ENCODE measurements at regions not wholly inside any gene's neighbourhood (a gene's known extent, or its start where the extent isn't known, plus 50 kb on each side); places are given as distances from the start of the nearest gene placed in this dataset.

DNA sequence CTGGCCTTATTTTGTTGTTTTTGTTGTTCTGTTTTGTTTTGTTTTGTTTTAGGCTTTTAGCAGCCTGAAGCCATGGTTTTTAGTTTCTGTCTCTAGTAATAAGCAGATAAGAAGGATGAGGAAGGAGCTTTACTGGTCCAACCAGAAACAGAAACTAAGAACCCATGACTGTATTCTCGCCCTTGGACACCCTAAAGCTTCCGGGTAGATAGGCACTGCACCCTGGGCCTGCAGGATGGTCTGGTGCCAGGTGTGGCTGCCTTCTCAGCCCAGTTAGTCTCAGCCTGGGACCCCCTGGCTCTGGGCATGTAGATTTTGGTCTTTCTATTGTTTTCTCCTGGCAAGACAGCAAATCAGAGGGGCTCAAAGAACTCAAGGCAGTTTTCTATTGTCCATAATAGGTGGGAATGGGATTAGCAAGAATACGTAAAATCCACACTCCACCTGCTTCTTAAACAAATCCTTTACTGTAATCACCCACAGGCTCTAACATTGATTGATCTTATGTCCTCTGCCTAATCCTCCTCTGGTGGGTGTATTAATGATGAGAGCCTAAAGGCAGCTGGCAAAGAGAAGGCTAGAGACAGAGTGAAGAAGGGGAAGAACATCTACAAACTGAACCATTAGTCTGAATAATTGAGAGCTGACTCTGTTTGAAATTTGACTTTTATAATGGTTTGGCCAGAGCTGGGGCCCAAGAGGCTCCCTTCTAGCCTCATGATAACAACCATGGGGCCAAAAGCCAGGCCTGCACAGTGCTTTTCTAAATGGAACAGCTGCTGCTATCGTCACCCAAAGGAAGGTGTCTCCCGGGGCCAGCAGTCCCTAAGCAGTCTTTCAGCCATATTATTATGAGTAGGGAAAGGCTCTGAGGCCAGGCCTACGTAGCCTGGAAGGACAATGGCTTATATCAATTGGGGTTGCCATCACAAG is 106.8 kb upstream of the ATP1A1 start:
- TF ChIP-seq GATA3 (IDR thresholded peaks at IDR 0.05; ENCODE audit: low read depth, low read length) = no peak
- TF ChIP-seq GATA2 (IDR thresholded peaks at IDR 0.05; ENCODE audit: low read depth, low read length) = no peak

- TF ChIP-seq GATA3 (IDR thresholded peaks at IDR 0.05; ENCODE audit: low read depth, low read length) (no peak), GATA2 (IDR thresholded peaks at IDR 0.05; ENCODE audit: low read depth, low read length) (no peak)
Observed at GRCh38 chr1:116266864-116267212, 106.2 kb upstream of the ATP1A1 start.

DNA sequence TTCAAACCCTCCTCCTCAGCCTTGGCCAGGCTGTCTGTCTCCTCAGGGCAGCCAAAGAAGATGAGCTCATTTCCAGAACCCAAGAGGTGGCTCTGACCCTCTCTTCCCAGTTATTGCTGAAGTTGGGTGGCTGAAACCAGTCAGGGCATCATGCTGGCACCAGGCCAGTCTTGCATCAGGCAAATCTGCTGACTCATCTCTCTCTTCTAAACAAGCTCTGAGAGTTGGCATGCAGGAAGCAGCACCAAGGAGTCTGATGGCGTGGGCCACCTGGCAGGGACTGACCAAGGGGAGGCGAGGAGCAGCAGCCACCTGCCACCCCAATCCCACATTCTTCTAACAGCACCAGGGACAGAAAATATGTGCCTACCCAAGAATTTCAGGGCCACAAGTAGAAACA is 104.8 kb upstream of the ATP1A1 start:
- no peak for TF ChIP-seq GATA3 (IDR thresholded peaks at IDR 0.05; ENCODE audit: low read depth, low read length)
- TF ChIP-seq GATA2 (IDR thresholded peaks at IDR 0.05; ENCODE audit: low read depth, low read length) = no peak

DNA sequence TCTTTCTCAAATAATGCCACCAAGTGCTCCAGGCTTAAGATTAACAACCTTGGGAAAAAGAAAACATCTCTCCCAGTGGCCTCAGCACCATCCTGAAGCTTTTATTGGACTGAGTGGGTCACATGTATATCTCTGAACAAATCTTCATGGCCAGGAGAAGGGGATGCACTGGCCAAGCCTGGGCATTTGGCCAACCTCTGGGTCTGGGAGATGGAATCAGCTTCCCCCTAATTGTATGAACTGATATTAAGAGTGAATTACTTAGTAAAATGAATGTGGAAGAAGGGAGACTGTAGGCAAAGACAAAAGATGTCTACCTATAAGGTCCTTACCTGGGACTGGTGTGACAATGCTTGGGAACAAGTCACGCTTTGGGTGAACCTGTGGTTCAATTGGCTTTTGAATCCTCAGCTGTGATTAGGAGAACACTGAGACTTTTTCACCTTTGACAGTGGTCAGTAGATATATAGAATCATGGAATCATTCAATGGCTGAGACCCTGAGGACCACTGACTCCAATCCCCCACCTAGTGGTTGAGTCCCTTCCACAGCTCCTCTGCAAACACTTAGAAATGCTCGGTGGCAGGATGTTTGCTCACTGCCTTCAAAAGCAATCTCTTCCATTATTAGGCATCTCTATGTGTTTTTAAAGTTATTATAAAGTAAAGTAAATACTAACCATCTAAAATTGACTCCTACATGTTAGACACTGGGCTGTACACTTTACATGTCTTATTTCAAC is 102.6 kb upstream of the ATP1A1 start:
- TF ChIP-seq GATA2 (IDR thresholded peaks at IDR 0.05; ENCODE audit: low read depth, low read length) = peak; percentile 94
- peak; percentile 87 for TF ChIP-seq GATA3 (IDR thresholded peaks at IDR 0.05; ENCODE audit: low read depth, low read length)

GRCh38 chr1:116273042-116273783 is 99.8 kb upstream of the ATP1A1 start:
- no peak for TF ChIP-seq GATA3 (IDR thresholded peaks at IDR 0.05; ENCODE audit: low read depth, low read length)
- TF ChIP-seq GATA2 (IDR thresholded peaks at IDR 0.05; ENCODE audit: low read depth, low read length) = no peak

- no peak for TF ChIP-seq GATA2 (IDR thresholded peaks at IDR 0.05; ENCODE audit: low read depth, low read length)
- TF ChIP-seq GATA3 (IDR thresholded peaks at IDR 0.05; ENCODE audit: low read depth, low read length) = no peak
Observed at GRCh38 chr1:116276532-116276931, 96.5 kb upstream of the ATP1A1 start.

DNA sequence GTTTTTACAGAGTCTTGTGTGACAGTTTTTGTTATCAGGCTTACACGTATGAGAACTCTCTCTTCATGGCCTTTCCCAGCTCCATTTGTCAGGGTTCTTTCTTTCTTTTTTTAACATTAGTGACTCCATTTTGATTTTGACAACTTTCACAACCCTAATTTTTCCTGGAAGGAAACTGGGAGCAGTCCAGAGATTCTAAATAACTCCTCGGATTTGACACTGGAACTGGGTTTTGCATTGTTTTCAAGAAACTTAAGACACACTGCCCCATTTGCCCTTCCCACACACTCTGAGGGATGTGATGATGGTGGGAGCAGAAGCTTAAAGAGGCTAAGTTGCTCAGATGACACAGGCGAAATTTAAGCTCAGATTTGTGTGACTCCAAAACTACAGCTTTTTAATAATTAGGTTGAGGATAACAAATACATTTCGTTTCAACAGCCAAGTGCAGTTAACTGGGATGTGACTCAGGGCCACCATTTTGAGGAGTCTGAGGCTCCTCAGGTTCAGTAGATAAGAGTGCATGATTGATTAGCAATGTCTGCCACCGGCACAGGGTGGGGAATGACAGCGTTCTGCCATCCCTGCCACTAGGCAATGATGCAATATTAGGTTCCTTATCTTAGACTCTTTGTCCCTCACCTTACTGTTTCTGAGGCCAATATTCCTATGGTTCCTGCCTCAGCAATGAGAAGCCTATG is 95.1 kb upstream of the ATP1A1 start:
- TF ChIP-seq GATA2 (IDR thresholded peaks at IDR 0.05; ENCODE audit: low read depth, low read length) (no peak), GATA3 (IDR thresholded peaks at IDR 0.05; ENCODE audit: low read depth, low read length) (no peak)

DNA sequence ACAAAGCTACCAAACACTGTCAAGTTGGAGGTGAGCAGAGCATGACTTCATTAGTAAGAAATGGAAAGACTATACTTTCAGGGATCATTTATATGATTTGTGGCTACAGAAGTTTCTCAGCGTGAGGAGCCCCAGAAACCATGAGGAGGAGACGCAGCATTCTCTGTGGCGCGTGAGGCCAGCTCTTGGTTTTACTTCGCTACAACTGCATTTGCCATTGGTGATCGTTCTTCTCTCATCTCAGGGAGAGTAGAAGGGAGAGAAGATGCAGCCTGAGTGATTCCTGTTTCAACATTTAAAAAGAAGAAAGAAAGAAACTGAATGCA is 94.5 kb upstream of the ATP1A1 start:
- TF ChIP-seq GATA2 (IDR thresholded peaks at IDR 0.05; ENCODE audit: low read depth, low read length) = no peak
- no peak for TF ChIP-seq GATA3 (IDR thresholded peaks at IDR 0.05; ENCODE audit: low read depth, low read length)

GRCh38 chr1:116279715-116280114 is 93.3 kb upstream of the ATP1A1 start:
- TF ChIP-seq GATA2 (IDR thresholded peaks at IDR 0.05; ENCODE audit: low read depth, low read length) (no peak), GATA3 (IDR thresholded peaks at IDR 0.05; ENCODE audit: low read depth, low read length) (no peak)

DNA sequence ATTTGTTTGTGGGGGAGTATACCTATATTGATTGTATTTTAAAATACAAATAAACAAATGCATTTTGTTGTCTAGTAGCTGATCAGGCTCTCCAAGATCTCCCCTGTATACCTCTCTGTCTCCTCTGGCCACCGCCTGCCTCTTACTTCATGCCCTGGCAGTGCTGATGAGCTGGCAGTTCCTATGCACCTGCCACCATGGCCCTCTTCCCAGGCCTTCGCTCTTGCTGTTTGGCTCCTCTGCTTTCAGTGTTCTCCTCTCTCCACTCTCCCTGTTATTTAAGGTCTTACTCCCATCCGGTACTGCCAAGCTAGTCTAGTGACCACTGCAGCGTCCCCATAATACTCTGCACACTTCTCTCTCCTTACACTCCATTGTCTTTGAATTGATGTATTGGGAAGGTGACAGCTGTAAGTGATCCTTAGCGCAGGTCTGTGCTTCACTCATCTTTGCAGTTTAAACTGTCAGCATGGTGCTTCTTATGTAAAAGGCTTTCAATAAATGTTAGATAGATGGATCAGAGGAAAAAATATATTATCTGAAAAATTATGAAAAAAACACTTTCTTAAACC is 88.1 kb upstream of the ATP1A1 start:
- TF ChIP-seq GATA3 (IDR thresholded peaks at IDR 0.05; ENCODE audit: low read depth, low read length) = no peak
- no peak for TF ChIP-seq GATA2 (IDR thresholded peaks at IDR 0.05; ENCODE audit: low read depth, low read length)

DNA sequence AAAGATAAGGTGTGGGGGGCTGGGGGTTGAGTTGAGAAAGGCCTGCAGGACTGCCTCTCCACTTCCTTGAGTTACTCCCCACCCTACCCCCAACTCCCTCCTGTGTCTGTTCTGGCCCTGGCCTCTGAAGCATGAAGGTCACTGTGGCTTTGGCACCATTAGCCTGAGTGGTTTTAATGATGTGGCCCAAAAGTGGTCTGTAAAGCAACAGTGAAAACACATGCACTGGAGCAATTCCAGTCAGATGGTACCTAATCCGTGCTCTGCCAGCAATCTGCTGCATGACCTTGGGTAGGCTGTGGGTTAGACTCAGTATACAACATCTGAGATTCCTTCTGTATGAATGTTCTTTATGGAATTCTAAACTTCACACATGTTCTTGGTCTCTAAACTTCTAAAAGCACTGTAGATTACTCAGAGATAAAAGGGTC is 86.5 kb upstream of the ATP1A1 start:
- TF ChIP-seq GATA2 (IDR thresholded peaks at IDR 0.05; ENCODE audit: low read depth, low read length) = no peak
- TF ChIP-seq GATA3 (IDR thresholded peaks at IDR 0.05; ENCODE audit: low read depth, low read length) = no peak

GRCh38 chr1:116287341-116288200 is 85.5 kb upstream of the ATP1A1 start:
- no peak for TF ChIP-seq GATA3 (IDR thresholded peaks at IDR 0.05; ENCODE audit: low read depth, low read length)
- no peak for TF ChIP-seq GATA2 (IDR thresholded peaks at IDR 0.05; ENCODE audit: low read depth, low read length)

DNA sequence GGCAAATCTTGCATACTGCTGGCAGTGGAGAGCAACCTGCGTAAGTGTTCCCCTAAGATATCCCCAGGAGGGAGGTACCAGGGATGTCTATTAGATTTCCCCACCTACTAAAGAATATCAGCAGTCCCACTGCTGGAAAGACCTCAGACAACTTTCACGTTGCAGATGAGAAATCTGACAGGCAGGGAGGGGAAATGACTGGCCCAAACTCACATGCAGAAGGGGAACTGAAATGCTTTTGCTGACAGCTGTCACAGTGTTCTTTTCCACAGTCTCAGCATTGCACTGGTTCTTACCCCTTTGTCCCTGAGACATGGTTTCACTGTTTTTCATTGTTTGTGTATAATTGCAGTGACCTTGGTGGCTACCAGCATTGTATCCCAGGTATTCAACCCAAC is 84.8 kb upstream of the ATP1A1 start:
- TF ChIP-seq GATA2 (IDR thresholded peaks at IDR 0.05; ENCODE audit: low read depth, low read length) (no peak), GATA3 (IDR thresholded peaks at IDR 0.05; ENCODE audit: low read depth, low read length) (no peak)
